Smooth muscle cell (in vitro differentiated cells): ENCODE measurements at regions not wholly inside any gene's neighbourhood (a gene's known extent, or its start where the extent isn't known, plus 50 kb on each side); places are given as distances from the start of the nearest gene placed in this dataset. TPM values are rescaled to one million over a fixed set of nuclear protein-coding genes. Genes with fewer than 3 reads are reported as not detected.

Source experiments
- DNase-seq: peaks from one replicate; lab custom pipeline; 2025; ENCODE audit not compliant: unreplicated experiment; lab: John Stamatoyannopoulos, UW
- H2AFZ ChIP-seq: fragments of 200-600 bp; sonication (generic); 2 replicates; pipeline ENCODE4 v1.6.0; 2016; ENCODE audit warnings: antibody characterized with exemption, low read depth, mild to moderate bottlenecking
- H3F3A ChIP-seq: fragments of 200-600 bp; sonication (generic); 2 replicates; pipeline ENCODE4 v1.6.0; 2017; ENCODE audit warnings: antibody characterized with exemption, low read depth
- H3K27ac ChIP-seq: fragments of 200-600 bp; sonication (generic); 2 replicates; pipeline ENCODE4 v1.5.1; 2016; ENCODE audit warnings: low read depth, mild to moderate bottlenecking
- H3K27me3 ChIP-seq: fragments of 200-600 bp; sonication (generic); 2 replicates; pipeline ENCODE4 v1.6.1; 2016; ENCODE audit warnings: low read depth, mild to moderate bottlenecking
- H3K36me3 ChIP-seq: fragments of 200-600 bp; sonication (generic); 2 replicates; pipeline ENCODE4 v1.5.1; 2016; ENCODE audit warnings: low read depth
- H3K4me1 ChIP-seq: fragments of 200-600 bp; sonication (generic); 2 replicates; pipeline ENCODE4 v1.5.1; 2016; ENCODE audit warnings: low read depth
- H3K4me2 ChIP-seq: fragments of 200-600 bp; sonication (generic); 2 replicates; pipeline ENCODE4 v1.6.0; 2016; ENCODE audit warnings: mild to moderate bottlenecking
- H3K4me3 ChIP-seq: fragments of 200-600 bp; sonication (generic); 2 replicates; pipeline ENCODE4 v1.5.1; 2016; ENCODE audit warnings: mild to moderate bottlenecking
- H3K79me2 ChIP-seq: fragments of 200-600 bp; sonication (generic); 2 replicates; pipeline ENCODE4 v1.6.0; 2016; ENCODE audit warnings: low read depth, mild to moderate bottlenecking
- H3K9ac ChIP-seq: fragments of 200-600 bp; sonication (generic); 2 replicates; pipeline ENCODE4 v1.6.0; 2016; ENCODE audit warnings: low read depth
- H3K9me3 ChIP-seq: fragments of 200-600 bp; sonication (generic); replicated peaks from 2 replicates; pipeline ENCODE4 v1.5.1; 2016; ENCODE audit warnings: low read depth
- H4K20me1 ChIP-seq: fragments of 200-600 bp; sonication (generic); 2 replicates; pipeline ENCODE4 v1.6.0; 2016; ENCODE audit warnings: low read depth
- WGBS: methylation state at CpG from one replicate; pipeline ENCODE4 v1.1.7; 2016; ENCODE audit warnings: low lambda C conversion rate; 5-methylcytosine and 5-hydroxymethylcytosine counted together
- small RNA-seq: library from RNA; depleted of rRNA; stranded (forward); fragments of <200 nt; gene quantifications from one replicate; pipeline ENCODE3, GENCODE V24; 2014
- TF ChIP-seq, protein P1 (sequence below): fragments of 200-600 bp; sonication (generic); IDR thresholded peaks from 2 replicates; pipeline ENCODE4 v1.5.1; 2017; ENCODE audit warnings: borderline replicate concordance, mild to moderate bottlenecking, antibody characterized with exemption; ENCODE audit not compliant: insufficient read depth, poor library complexity, severe bottlenecking

DNA sequence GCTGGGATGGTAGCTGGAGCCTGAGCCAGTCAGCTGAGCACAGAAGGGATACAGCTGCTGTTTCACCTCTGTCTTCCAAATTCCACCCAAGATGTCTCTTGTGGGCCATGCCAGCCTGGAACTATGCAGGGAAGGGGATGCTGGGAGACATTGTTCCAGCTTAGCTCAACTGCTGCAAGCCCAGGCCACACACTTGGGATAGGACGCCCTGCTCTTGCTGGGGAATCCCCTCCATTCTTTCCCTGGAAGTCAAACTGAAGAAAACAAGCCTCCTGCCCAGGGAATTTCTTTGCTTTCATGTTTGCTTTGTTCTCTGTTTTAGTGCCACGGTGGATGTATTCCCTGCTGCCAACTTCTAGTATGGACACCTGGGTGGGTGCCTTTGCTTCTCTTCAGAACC lies 55.2 kb upstream of the CDK13 start:
- Histone ChIP-seq H4K20me1 (no peaks in the 10 kb centered on the region), H3F3A (no peaks in the 10 kb centered on the region), H3K79me2 (no peaks in the 10 kb centered on the region), H3K9ac (no peak overlapping the region), H3K4me3 (no peak overlapping the region), H3K9me3 (no peaks in the 10 kb centered on the region), H3K27ac (no peak overlapping the region), H3K36me3 (no peaks in the 10 kb centered on the region), H3K27me3 (peaks cover 5% of the 10 kb centered on the region), H3K4me1 (no peaks in the 10 kb centered on the region), H2AFZ (no peak overlapping the region), H3K4me2 (no peak overlapping the region)
- TF ChIP-seq, protein P1, sequence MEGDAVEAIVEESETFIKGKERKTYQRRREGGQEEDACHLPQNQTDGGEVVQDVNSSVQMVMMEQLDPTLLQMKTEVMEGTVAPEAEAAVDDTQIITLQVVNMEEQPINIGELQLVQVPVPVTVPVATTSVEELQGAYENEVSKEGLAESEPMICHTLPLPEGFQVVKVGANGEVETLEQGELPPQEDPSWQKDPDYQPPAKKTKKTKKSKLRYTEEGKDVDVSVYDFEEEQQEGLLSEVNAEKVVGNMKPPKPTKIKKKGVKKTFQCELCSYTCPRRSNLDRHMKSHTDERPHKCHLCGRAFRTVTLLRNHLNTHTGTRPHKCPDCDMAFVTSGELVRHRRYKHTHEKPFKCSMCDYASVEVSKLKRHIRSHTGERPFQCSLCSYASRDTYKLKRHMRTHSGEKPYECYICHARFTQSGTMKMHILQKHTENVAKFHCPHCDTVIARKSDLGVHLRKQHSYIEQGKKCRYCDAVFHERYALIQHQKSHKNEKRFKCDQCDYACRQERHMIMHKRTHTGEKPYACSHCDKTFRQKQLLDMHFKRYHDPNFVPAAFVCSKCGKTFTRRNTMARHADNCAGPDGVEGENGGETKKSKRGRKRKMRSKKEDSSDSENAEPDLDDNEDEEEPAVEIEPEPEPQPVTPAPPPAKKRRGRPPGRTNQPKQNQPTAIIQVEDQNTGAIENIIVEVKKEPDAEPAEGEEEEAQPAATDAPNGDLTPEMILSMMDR, result no peak
- DNase-seq, result no peak
- WGBS, result 65% methylated on average over 2 of the region's 2 CpGs

DNA sequence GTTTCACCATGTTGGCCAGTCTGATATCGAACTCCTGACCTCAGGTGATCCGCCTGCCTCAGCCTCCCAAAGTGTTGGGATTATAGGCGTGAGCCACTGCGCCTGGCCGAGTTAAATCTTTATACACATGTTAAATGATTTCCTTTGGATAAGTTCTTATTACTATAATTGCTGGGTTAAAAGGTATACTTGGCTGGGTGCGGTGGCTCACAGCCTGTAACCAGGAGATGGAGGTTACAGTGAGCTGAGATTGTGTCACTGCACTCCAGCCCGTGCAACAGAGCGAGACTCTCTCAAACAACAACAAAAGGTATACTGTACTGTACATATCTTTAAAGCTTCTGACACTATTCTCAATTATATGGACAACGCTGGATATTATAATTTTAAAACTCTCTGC lies 53.2 kb upstream of the CDK13 start:
- no peaks in the 10 kb centered on the region for H3K9me3 ChIP-seq
- no peak overlapping the region for H2AFZ ChIP-seq
- peaks cover 5% of the 10 kb centered on the region for H3K27me3 ChIP-seq
- H4K20me1 ChIP-seq, result no peaks in the 10 kb centered on the region
- 85% methylated on average over 9 of the region's 9 CpGs for WGBS
- H3K4me3 ChIP-seq, result no peak overlapping the region
- H3K36me3 ChIP-seq, result no peaks in the 10 kb centered on the region
- TF ChIP-seq, protein P1, result no peak
- no peaks in the 10 kb centered on the region for H3K4me1 ChIP-seq
- no peak for DNase-seq
- no peak overlapping the region for H3K9ac ChIP-seq
- no peak overlapping the region for H3K4me2 ChIP-seq
- no peaks in the 10 kb centered on the region for H3K79me2 ChIP-seq
- H3K27ac ChIP-seq, result no peak overlapping the region
- no peaks in the 10 kb centered on the region for H3F3A ChIP-seq

DNA sequence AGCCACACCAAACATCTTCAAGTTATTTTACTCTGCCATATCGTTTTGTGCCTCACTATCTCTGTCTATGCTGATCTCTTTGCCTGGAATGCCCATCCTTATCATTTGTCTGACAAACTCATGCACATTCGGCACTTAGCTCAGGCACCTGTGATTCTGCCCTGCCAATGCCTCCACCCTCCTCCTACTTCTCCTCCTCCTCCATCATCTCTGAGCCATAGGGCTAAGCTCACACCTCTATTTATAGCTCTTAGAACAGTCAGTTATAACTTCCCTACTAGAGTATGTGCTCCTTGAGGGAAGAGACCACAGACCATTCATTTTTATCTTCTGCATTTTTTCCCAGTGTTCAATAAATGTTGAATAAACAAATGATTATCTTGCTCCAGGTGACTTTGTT lies 51.2 kb upstream of the CDK13 start:
- Histone ChIP-seq H3K27me3 (peaks cover 5% of the 10 kb centered on the region), H2AFZ (no peak overlapping the region), H3K36me3 (no peaks in the 10 kb centered on the region), H3K9me3 (no peaks in the 10 kb centered on the region), H3K9ac (no peak overlapping the region), H3K4me1 (no peaks in the 10 kb centered on the region), H3K4me2 (no peak overlapping the region), H3K4me3 (no peak overlapping the region), H3K27ac (no peak overlapping the region), H4K20me1 (no peaks in the 10 kb centered on the region), H3F3A (no peaks in the 10 kb centered on the region), H3K79me2 (no peaks in the 10 kb centered on the region)
- DNase-seq, result no peak
- TF ChIP-seq, protein P1, result no peak
- WGBS, result 45% methylated on average over 2 of the region's 2 CpGs

Small RNA genes in the stretch of these regions (small RNA-seq; reads per million reads assigned to genes)
- gene RN7SL496P, result not detected
- not detected for gene RNU6-719P
